ENCODE measurements at regions not wholly inside any gene's neighbourhood (a gene's known extent, or its start where the extent isn't known, plus 50 kb on each side); places are given as distances from the start of the nearest gene placed in this dataset.

DNA sequence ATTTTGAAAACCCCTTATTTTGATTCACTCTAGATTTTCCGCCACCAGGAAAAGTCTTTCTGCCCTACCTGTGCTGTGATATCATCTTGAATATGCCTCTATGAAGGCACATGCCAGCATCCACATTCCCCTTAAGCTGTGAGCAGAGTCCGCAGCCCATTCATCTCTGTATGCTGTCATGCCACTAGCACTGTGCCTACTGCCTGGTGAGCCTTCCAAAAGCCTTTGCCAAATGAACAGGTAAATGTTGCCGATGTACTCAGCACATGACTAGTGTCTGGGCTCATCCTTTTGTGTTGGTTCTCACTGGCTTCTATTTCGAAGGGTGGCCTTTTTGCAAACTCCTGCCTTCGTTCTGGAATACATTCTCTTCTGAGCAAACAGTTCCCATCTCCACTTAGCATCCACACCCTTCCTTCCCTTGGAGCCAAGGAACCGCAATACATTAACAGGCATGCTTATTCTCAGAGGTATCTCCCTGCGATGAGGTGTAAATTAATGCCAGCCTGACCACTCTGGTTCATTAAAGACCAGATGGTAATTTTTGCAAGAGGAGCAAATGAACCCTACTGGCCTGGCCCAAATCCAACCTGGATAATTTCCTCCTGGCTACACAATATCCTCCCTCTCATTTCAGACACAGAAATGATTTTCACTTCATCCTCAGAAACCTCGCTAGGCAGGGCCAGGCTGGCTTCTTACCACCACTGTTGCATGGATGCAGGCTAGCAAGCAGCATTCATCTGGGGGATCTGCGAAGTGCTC, 339.7 kb upstream of the NFE2L3 start:
- FAIRE-seq (no peak), DNase-seq (ENCODE audit: low read depth) (no peak)
- H3K4me1 ChIP-seq (ENCODE audit: insufficient read depth, low read length): no peaks in the 10 kb centered on the region
- H3K27me3 Mint-ChIP-seq (ENCODE audit: low read depth, unreplicated experiment): no peaks in the 10 kb centered on the region
- TF ChIP-seq CTCF (IDR thresholded peaks at IDR 0.05; ENCODE audit: insufficient read depth, low read depth, low read length) (no peak), EZH2 (IDR thresholded peaks at IDR 0.05; ENCODE audit: insufficient read depth, low read length) (no peak)
- H3K27ac Mint-ChIP-seq (ENCODE audit: unreplicated experiment): no peak overlapping the region
- H4K20me1 ChIP-seq (ENCODE audit: insufficient read depth, low read length): no peaks in the 10 kb centered on the region
- no peaks in the 10 kb centered on the region for H3K9me3 ChIP-seq (ENCODE audit: insufficient read depth, low read depth, low read length)
- H3K4me3 Mint-ChIP-seq (ENCODE audit: unreplicated experiment): no peak overlapping the region
- no peak overlapping the region for H3K27ac ChIP-seq (ENCODE audit: low read depth, low read length)
- H3K36me3 ChIP-seq (ENCODE audit: insufficient read depth, low read length): no peaks in the 10 kb centered on the region
- no peak overlapping the region for H3K4me2 ChIP-seq (ENCODE audit: low read length)
- no peak overlapping the region for H2AFZ ChIP-seq (ENCODE audit: low read depth, low read length)
- H3K9ac ChIP-seq (ENCODE audit: low read length): no peak overlapping the region
- no peaks in the 10 kb centered on the region for H3K9me3 Mint-ChIP-seq (ENCODE audit: unreplicated experiment)
- no peak overlapping the region for H3K4me3 ChIP-seq (ENCODE audit: insufficient read depth, low read depth, low read length)
- H3K4me1 Mint-ChIP-seq (ENCODE audit: low read depth, unreplicated experiment): peaks cover 18% of the 10 kb centered on the region
- H3K79me2 ChIP-seq (ENCODE audit: insufficient read depth, low read length): no peaks in the 10 kb centered on the region
- H3K27me3 ChIP-seq (ENCODE audit: insufficient read depth, low read length): no peaks in the 10 kb centered on the region
- no peaks in the 10 kb centered on the region for H3K36me3 Mint-ChIP-seq (ENCODE audit: low read depth, unreplicated experiment)

GRCh38 chr7:25813381-25813780, 338.6 kb upstream of the NFE2L3 start:
- Histone ChIP-seq H3K9ac (ENCODE audit: low read length) (no peak overlapping the region), H3K4me1 (ENCODE audit: insufficient read depth, low read length) (no peaks in the 10 kb centered on the region), H3K36me3 (ENCODE audit: insufficient read depth, low read length) (no peaks in the 10 kb centered on the region), H3K27ac (ENCODE audit: low read depth, low read length) (no peak overlapping the region), H3K4me3 (ENCODE audit: insufficient read depth, low read depth, low read length) (no peak overlapping the region), H4K20me1 (ENCODE audit: insufficient read depth, low read length) (no peaks in the 10 kb centered on the region), H3K9me3 (ENCODE audit: insufficient read depth, low read depth, low read length) (no peaks in the 10 kb centered on the region), H3K27me3 (ENCODE audit: insufficient read depth, low read length) (no peaks in the 10 kb centered on the region), H3K4me2 (ENCODE audit: low read length) (no peak overlapping the region), H3K79me2 (ENCODE audit: insufficient read depth, low read length) (no peaks in the 10 kb centered on the region), H2AFZ (ENCODE audit: low read depth, low read length) (no peak overlapping the region)
- H3K27me3 Mint-ChIP-seq (ENCODE audit: low read depth, unreplicated experiment): no peaks in the 10 kb centered on the region
- peaks cover 15% of the 10 kb centered on the region for H3K4me1 Mint-ChIP-seq (ENCODE audit: low read depth, unreplicated experiment)
- no peak for FAIRE-seq
- DNase-seq (ENCODE audit: low read depth): peak; percentile 16
- H3K27ac Mint-ChIP-seq (ENCODE audit: unreplicated experiment): no peak overlapping the region
- H3K4me3 Mint-ChIP-seq (ENCODE audit: unreplicated experiment): no peak overlapping the region
- H3K36me3 Mint-ChIP-seq (ENCODE audit: low read depth, unreplicated experiment): no peaks in the 10 kb centered on the region
- H3K9me3 Mint-ChIP-seq (ENCODE audit: unreplicated experiment): no peaks in the 10 kb centered on the region
- no peak for TF ChIP-seq EZH2 (IDR thresholded peaks at IDR 0.05; ENCODE audit: insufficient read depth, low read length)
- TF ChIP-seq CTCF (IDR thresholded peaks at IDR 0.05; ENCODE audit: insufficient read depth, low read depth, low read length): no peak

DNA sequence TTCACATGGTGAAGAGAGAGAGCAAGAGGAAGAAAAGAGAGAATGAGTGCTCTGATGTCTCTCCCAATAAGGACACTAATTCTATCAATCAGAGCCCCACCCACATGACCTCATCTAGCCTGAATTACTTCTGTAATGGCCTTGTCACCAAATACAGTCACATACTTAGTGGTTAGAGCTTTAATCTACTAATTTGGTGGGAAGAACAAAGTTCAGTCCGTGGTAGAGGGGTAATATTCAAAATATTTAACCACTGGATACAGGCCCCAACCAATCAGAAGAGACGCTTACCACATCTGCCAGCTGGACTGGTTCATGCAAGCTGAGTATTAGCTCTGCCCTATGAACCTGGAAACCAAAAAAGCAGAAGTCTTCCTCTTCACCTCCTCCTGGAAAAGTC, 336.3 kb upstream of the NFE2L3 start:
- no peaks in the 10 kb centered on the region for H3K36me3 Mint-ChIP-seq (ENCODE audit: low read depth, unreplicated experiment)
- no peaks in the 10 kb centered on the region for H3K9me3 ChIP-seq (ENCODE audit: insufficient read depth, low read depth, low read length)
- H3K79me2 ChIP-seq (ENCODE audit: insufficient read depth, low read length): no peaks in the 10 kb centered on the region
- H3K27me3 Mint-ChIP-seq (ENCODE audit: low read depth, unreplicated experiment): no peaks in the 10 kb centered on the region
- H3K27me3 ChIP-seq (ENCODE audit: insufficient read depth, low read length): no peaks in the 10 kb centered on the region
- H3K4me1 ChIP-seq (ENCODE audit: insufficient read depth, low read length): no peaks in the 10 kb centered on the region
- no peak overlapping the region for H2AFZ ChIP-seq (ENCODE audit: low read depth, low read length)
- H3K27ac ChIP-seq (ENCODE audit: low read depth, low read length): no peak overlapping the region
- no peak overlapping the region for H3K4me2 ChIP-seq (ENCODE audit: low read length)
- H3K36me3 ChIP-seq (ENCODE audit: insufficient read depth, low read length): no peaks in the 10 kb centered on the region
- no peak overlapping the region for H3K4me3 Mint-ChIP-seq (ENCODE audit: unreplicated experiment)
- no peaks in the 10 kb centered on the region for H3K9me3 Mint-ChIP-seq (ENCODE audit: unreplicated experiment)
- peak overlapping the region; percentile 77 for H3K27ac Mint-ChIP-seq (ENCODE audit: unreplicated experiment)
- no peaks in the 10 kb centered on the region for H4K20me1 ChIP-seq (ENCODE audit: insufficient read depth, low read length)
- TF ChIP-seq EZH2 (IDR thresholded peaks at IDR 0.05; ENCODE audit: insufficient read depth, low read length) (no peak), CTCF (IDR thresholded peaks at IDR 0.05; ENCODE audit: insufficient read depth, low read depth, low read length) (no peak)
- FAIRE-seq (no peak), DNase-seq (ENCODE audit: low read depth) (no peak)
- no peak overlapping the region for H3K4me3 ChIP-seq (ENCODE audit: insufficient read depth, low read depth, low read length)
- no peak overlapping the region for H3K9ac ChIP-seq (ENCODE audit: low read length)
- peaks cover 11% of the 10 kb centered on the region for H3K4me1 Mint-ChIP-seq (ENCODE audit: low read depth, unreplicated experiment)

All from astrocyte (in vitro differentiated cells and primary cell).